Thoracic aorta (tissue), 2 donors: ENCODE measurements at regions not wholly inside any gene's neighbourhood (a gene's known extent, or its start where the extent isn't known, plus 50 kb on each side); places are given as distances from the start of the nearest gene placed in this dataset.
A peak's percentile ranks its signal among the peaks of the same experiment; 100 is the strongest.

Source experiments
- ATAC-seq: fragments of 150-250 bp; one replicate; pipeline ENCODE4 v1.8.0; 2017; ENCODE audit warnings: low read depth; ENCODE audit not compliant: insufficient number of reproducible peaks, low FRiP score
- DNase-seq: peaks from one replicate; pipeline ENCODE4 v3.0.0-alpha.2; 2020; ENCODE audit warnings: low spot score
- H3K27ac ChIP-seq, 2 donors: fragments of 200-600 bp; sonication (generic); 1 replicate in 1 of 2; 2 replicates in 1 of 2; pipeline ENCODE4 v1.5.1; 2016; ENCODE audit warnings: mild to moderate bottlenecking in 2 of 2, moderate library complexity in 2 of 2
- H3K27me3 ChIP-seq: fragments of 200-600 bp; sonication (generic); replicated peaks from 2 replicates; pipeline ENCODE4 v1.6.0; 2016; ENCODE audit warnings: mild to moderate bottlenecking; ENCODE audit not compliant: insufficient read depth
- H3K36me3 ChIP-seq: fragments of 200-600 bp; sonication (generic); one replicate; pipeline ENCODE4 v1.5.1; 2016
- H3K4me1 ChIP-seq, 2 donors: fragments of 200-600 bp; sonication (generic); 1 replicate in 1 of 2; 2 replicates in 1 of 2; pipeline versions ENCODE4 v1.5.1 to v1.6.0; 2016; ENCODE audit warnings: low read depth in 2 of 2, mild to moderate bottlenecking in 1 of 2; ENCODE audit not compliant: control insufficient read depth in 1 of 2
- H3K4me3 ChIP-seq: fragments of 200-600 bp; sonication (generic); 2 replicates; pipeline ENCODE4 v1.5.1; 2016; ENCODE audit warnings: mild to moderate bottlenecking
- H3K9me3 ChIP-seq: fragments of 200-600 bp; sonication (generic); 2 replicates; pipeline ENCODE4 v1.5.1; 2016
- CTCF ChIP-seq: fragments of 200-600 bp; sonication (generic); IDR thresholded peaks from one replicate; pipeline ENCODE4 v1.5.1; 2019; ENCODE audit warnings: antibody characterized with exemption

- Histone ChIP-seq H3K9me3 (no peaks in the 10 kb centered on the region), H3K4me3 (no peak overlapping the region), H3K27ac (no peak overlapping the region), H3K4me1 (peaks cover 2 to 15% of the 10 kb centered on the region in 2 donors), H3K27me3 (no peaks in the 10 kb centered on the region), H3K36me3 (no peaks in the 10 kb centered on the region)
- no peak for DNase-seq
- no peak for TF ChIP-seq CTCF
- ATAC-seq: no peak
Observed at GRCh38 chr11:70660889-70661197, 262.5 kb downstream of the CTTN start.

GRCh38 chr11:70661761-70662501 is 263.6 kb downstream of the CTTN start:
- no peak for DNase-seq
- no peak for ATAC-seq
- peaks cover 2 to 15% of the 10 kb centered on the region in 2 donors for H3K4me1 ChIP-seq
- H3K27ac ChIP-seq: no peak overlapping the region
- no peaks in the 10 kb centered on the region for H3K36me3 ChIP-seq
- H3K27me3 ChIP-seq: no peaks in the 10 kb centered on the region
- peak overlapping the region; percentile 46 for H3K4me3 ChIP-seq
- no peak for TF ChIP-seq CTCF
- no peaks in the 10 kb centered on the region for H3K9me3 ChIP-seq

- peaks cover 2 to 15% of the 10 kb centered on the region in 2 donors for H3K4me1 ChIP-seq
- no peaks in the 10 kb centered on the region for H3K27me3 ChIP-seq
- H3K4me3 ChIP-seq: no peak overlapping the region
- H3K36me3 ChIP-seq: no peaks in the 10 kb centered on the region
- DNase-seq: no peak
- H3K9me3 ChIP-seq: no peaks in the 10 kb centered on the region
- no peak for TF ChIP-seq CTCF
- no peak overlapping the region for H3K27ac ChIP-seq
- ATAC-seq: no peak
Observed at GRCh38 chr11:70662691-70663098, 264.4 kb downstream of the CTTN start.

- TF ChIP-seq CTCF: no peak
- H3K4me1 ChIP-seq: peaks cover 2 to 15% of the 10 kb centered on the region in 2 donors
- H3K27ac ChIP-seq: no peak overlapping the region
- no peaks in the 10 kb centered on the region for H3K36me3 ChIP-seq
- no peaks in the 10 kb centered on the region for H3K9me3 ChIP-seq
- DNase-seq (no peak), ATAC-seq (no peak)
- no peak overlapping the region for H3K4me3 ChIP-seq
- H3K27me3 ChIP-seq: no peaks in the 10 kb centered on the region
Observed at GRCh38 chr11:70663815-70664214, 265.5 kb downstream of the CTTN start.

- Histone ChIP-seq H3K9me3 (no peaks in the 10 kb centered on the region), H3K27me3 (no peaks in the 10 kb centered on the region), H3K4me3 (no peak overlapping the region), H3K4me1 (peaks cover 2 to 15% of the 10 kb centered on the region in 2 donors), H3K27ac (no peak overlapping the region), H3K36me3 (no peaks in the 10 kb centered on the region)
- DNase-seq (no peak), ATAC-seq (no peak)
- no peak for TF ChIP-seq CTCF
Observed at GRCh38 chr11:70666311-70666710, 268.0 kb downstream of the CTTN start.
